OCI-LY7 (cell line): ENCODE measurements at regions not wholly inside any gene's neighbourhood (a gene's known extent, or its start where the extent isn't known, plus 50 kb on each side); places are given as distances from the start of the nearest gene placed in this dataset.

Source experiments
- BruUV-seq: library from RNA; stranded (reverse); fragments of 400-500 nt; replicated peaks from 2 replicates; lab custom pipeline; 2021; lab: Mats Ljungman, UMichigan
- CTCF ChIA-PET: fragments of 300-600 bp; sonication (Branson Sonifier 250); formaldehyde crosslinking; loops from one replicate; lab custom pipeline; 2022; ENCODE audit warnings: antibody characterized with exemption; ENCODE audit not compliant: unreplicated experiment; lab: Charles Lee
- POLR2A ChIA-PET: fragments of 300-600 bp; sonication (Branson Sonifier 250); formaldehyde crosslinking; loops from one replicate; lab custom pipeline; 2022; ENCODE audit warnings: antibody characterized with exemption; lab: Charles Lee
- DNase-seq: peaks from one replicate; pipeline ENCODE4 v3.0.0-alpha.2; 2015; ENCODE audit warnings: low spot score
- H2AFZ ChIP-seq: fragments of 200-600 bp; sonication (generic), shearing (Covaris generic); 2 replicates; pipeline ENCODE4 v1.6.1; 2014; ENCODE audit warnings: mild to moderate bottlenecking, antibody characterized with exemption, low read length, moderate library complexity
- H3K27ac ChIP-seq: fragments of 200-600 bp; sonication (generic); 2 replicates; pipeline ENCODE4 v1.5.1; 2014; ENCODE audit warnings: mixed run types, low read depth, mild to moderate bottlenecking, moderate library complexity, low read length, inconsistent platforms; ENCODE audit not compliant: poor library complexity, severe bottlenecking
- H3K36me3 ChIP-seq: fragments of 200-600 bp; sonication (generic); 2 replicates; pipeline ENCODE4 v1.6.1; 2014; ENCODE audit warnings: mild to moderate bottlenecking, antibody characterized with exemption, low read length, moderate library complexity, mixed read lengths; ENCODE audit not compliant: insufficient read depth
- H3K4me1 ChIP-seq: fragments of 200-600 bp; sonication (generic); 2 replicates; pipeline ENCODE4 v1.5.1; 2014; ENCODE audit warnings: mild to moderate bottlenecking, low read length; ENCODE audit not compliant: insufficient read depth, poor library complexity, severe bottlenecking
- H3K4me2 ChIP-seq: fragments of 200-600 bp; sonication (generic); 2 replicates; pipeline ENCODE4 v1.6.1; 2014; ENCODE audit warnings: mild to moderate bottlenecking, low read length
- H3K4me3 ChIP-seq: fragments of 200-600 bp; sonication (generic); 2 replicates; pipeline ENCODE4 v1.5.1; 2014; ENCODE audit warnings: mild to moderate bottlenecking, low read depth, low read length; ENCODE audit not compliant: poor library complexity, severe bottlenecking
- H3K79me2 ChIP-seq: fragments of 200-600 bp; sonication (generic); 2 replicates; pipeline ENCODE4 v1.6.1; 2016; ENCODE audit warnings: low read depth, mild to moderate bottlenecking, low read length, moderate library complexity, mixed read lengths; ENCODE audit not compliant: insufficient read depth
- H3K9me2 ChIP-seq: fragments of 200-600 bp; sonication (generic); 2 replicates; pipeline ENCODE4 v1.6.1; 2016; ENCODE audit warnings: mild to moderate bottlenecking, low read length, mixed read lengths; ENCODE audit not compliant: insufficient read depth
- H3K9me3 ChIP-seq: fragments of 200-600 bp; sonication (generic); 2 replicates; pipeline ENCODE4 v1.6.1; 2014; ENCODE audit warnings: mild to moderate bottlenecking, mixed run types, low read length, mixed read lengths
- H4K20me1 ChIP-seq: fragments of 200-600 bp; sonication (generic); 2 replicates; pipeline ENCODE4 v1.6.1; 2014; ENCODE audit warnings: mild to moderate bottlenecking, antibody characterized with exemption, low read length, moderate library complexity, mixed read lengths; ENCODE audit not compliant: insufficient read depth
- CTCF ChIP-seq: fragments of 200-600 bp; sonication (generic); conservative IDR thresholded peaks from 2 replicates; pipeline ENCODE4 v1.5.1; 2014; ENCODE audit warnings: mild to moderate bottlenecking, antibody characterized with exemption, low read length, moderate library complexity, mixed read lengths
- EZH2phosphoT487 ChIP-seq: fragments of 200-600 bp; sonication (generic); IDR thresholded peaks from 2 replicates; pipeline ENCODE4 v1.6.1; 2018; ENCODE audit warnings: low read depth, borderline replicate concordance, mild to moderate bottlenecking, mixed run types, antibody characterized with exemption, low read length, moderate library complexity, mixed read lengths
- intact Hi-C: fragments of 100-400 bp; cut with micrococcal nuclease; formaldehyde crosslinking; loops from one replicate; pipeline ENCODE4 v1.10.0; 2022; ENCODE audit not compliant: unreplicated experiment

- no peak overlapping the region for H3K4me3 ChIP-seq
- TF ChIP-seq EZH2phosphoT487 (no peak), CTCF (no peak)
- no peaks in the 10 kb centered on the region for H3K79me2 ChIP-seq
- intact Hi-C loops, result no loop called here
- H3K4me2 ChIP-seq, result no peak overlapping the region
- H3K27ac ChIP-seq, result no peak overlapping the region
- H3K36me3 ChIP-seq, result no peaks in the 10 kb centered on the region
- no peak for DNase-seq
- no peaks in the 10 kb centered on the region for H3K4me1 ChIP-seq
- POLR2A ChIA-PET, result no interaction called here
- no peaks in the 10 kb centered on the region for H4K20me1 ChIP-seq
- H2AFZ ChIP-seq, result no peak overlapping the region
- CTCF ChIA-PET, result no interaction called here
- BruUV-seq, result no TSS peak
- H3K9me3 ChIP-seq, result no peaks in the 10 kb centered on the region
- no peaks in the 10 kb centered on the region for H3K9me2 ChIP-seq
Measured at GRCh38 chr10:28463141-28463540, 69.8 kb upstream of the WAC start.

GRCh38 chr10:28463676-28464395, 69.1 kb upstream of the WAC start:
- Histone ChIP-seq H3K9me2 (no peaks in the 10 kb centered on the region), H3K79me2 (no peaks in the 10 kb centered on the region), H3K27ac (no peak overlapping the region), H3K36me3 (no peaks in the 10 kb centered on the region), H3K4me2 (no peak overlapping the region), H3K4me1 (no peaks in the 10 kb centered on the region), H4K20me1 (no peaks in the 10 kb centered on the region), H3K9me3 (no peaks in the 10 kb centered on the region), H2AFZ (no peak overlapping the region), H3K4me3 (no peak overlapping the region)
- intact Hi-C loops, result no loop called here
- POLR2A ChIA-PET, result no interaction called here
- no TSS peak for BruUV-seq
- CTCF ChIA-PET, result no interaction called here
- no peak for TF ChIP-seq EZH2phosphoT487
- TF ChIP-seq CTCF, result no peak
- DNase-seq, result no peak

- ChIA-PET CTCF (no interaction called here), POLR2A (no interaction called here)
- H3K36me3 ChIP-seq, result no peaks in the 10 kb centered on the region
- no peak overlapping the region for H3K4me3 ChIP-seq
- TF ChIP-seq EZH2phosphoT487 (no peak), CTCF (no peak)
- DNase-seq, result no peak
- BruUV-seq, result no TSS peak
- no peaks in the 10 kb centered on the region for H3K9me2 ChIP-seq
- H4K20me1 ChIP-seq, result no peaks in the 10 kb centered on the region
- no peak overlapping the region for H3K4me2 ChIP-seq
- no peaks in the 10 kb centered on the region for H3K9me3 ChIP-seq
- no peaks in the 10 kb centered on the region for H3K79me2 ChIP-seq
- intact Hi-C loops, result no loop called here
- H3K27ac ChIP-seq, result no peak overlapping the region
- no peak overlapping the region for H2AFZ ChIP-seq
- no peaks in the 10 kb centered on the region for H3K4me1 ChIP-seq
Measured at GRCh38 chr10:28467615-28468014, 65.3 kb upstream of the WAC start.
